Activated CD4-positive, CD25-positive, alpha-beta regulatory T cell (primary cell): ENCODE measurements at regions not wholly inside any gene's neighbourhood (a gene's known extent, or its start where the extent isn't known, plus 50 kb on each side); places are given as distances from the start of the nearest gene placed in this dataset.

Source experiments
- DNase-seq, 4 experiments: peaks; one replicate each; lab custom pipeline; 2025; lab: John Stamatoyannopoulos, UW

DNA sequence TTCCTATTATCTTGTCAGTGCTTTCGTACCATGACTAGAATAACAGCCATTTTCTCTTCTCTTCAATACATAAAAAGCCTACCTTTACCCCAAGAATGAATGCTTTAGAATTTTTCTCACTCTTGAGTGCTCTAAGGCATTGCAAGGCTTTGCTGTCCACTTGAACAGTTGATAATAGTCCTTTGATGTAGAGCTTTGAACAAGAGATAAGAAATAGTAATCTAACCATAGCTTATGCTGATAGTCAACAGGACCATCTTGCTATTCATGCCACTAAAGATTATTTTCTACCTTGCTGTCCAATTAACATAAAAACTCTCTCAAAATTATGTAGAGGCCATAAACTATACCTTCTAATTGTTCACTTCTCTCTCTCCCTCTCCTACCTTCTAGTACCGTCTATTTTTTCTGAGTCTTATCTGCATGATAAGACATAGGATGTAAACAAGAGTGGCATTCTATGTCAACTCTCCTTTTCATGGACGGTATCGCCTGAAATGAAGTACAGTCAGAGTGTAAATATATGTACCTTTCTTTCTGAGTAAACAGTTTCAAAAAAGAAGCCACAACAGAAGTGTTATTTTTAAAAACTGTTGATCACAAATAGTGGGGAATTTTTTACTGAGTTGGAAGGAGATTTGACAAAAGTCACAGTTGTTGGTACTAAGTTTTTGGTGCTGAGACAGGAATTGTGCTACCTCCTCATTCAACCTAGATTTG is 297.9 kb downstream of the NDFIP2 start:
- no peak for DNase-seq

DNA sequence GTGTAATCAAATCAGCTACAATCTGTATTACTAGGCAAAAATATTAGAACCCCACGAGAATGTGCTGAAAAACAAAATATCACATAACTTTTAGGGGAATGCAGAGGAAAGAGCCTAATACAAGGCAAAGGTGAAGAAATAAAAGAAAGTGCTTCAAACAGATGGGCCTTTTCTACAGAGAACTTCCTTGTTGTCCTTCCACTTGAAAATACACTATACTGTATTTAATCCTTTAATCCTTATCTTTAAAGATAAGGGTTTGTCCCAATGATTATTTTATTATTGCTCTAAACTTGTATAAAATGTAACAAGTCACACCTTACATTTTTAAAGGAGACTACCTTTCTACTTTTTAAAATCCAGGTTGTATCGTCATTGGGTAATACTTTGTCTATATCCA is 296.5 kb downstream of the NDFIP2 start:
- no peak for DNase-seq

DNA sequence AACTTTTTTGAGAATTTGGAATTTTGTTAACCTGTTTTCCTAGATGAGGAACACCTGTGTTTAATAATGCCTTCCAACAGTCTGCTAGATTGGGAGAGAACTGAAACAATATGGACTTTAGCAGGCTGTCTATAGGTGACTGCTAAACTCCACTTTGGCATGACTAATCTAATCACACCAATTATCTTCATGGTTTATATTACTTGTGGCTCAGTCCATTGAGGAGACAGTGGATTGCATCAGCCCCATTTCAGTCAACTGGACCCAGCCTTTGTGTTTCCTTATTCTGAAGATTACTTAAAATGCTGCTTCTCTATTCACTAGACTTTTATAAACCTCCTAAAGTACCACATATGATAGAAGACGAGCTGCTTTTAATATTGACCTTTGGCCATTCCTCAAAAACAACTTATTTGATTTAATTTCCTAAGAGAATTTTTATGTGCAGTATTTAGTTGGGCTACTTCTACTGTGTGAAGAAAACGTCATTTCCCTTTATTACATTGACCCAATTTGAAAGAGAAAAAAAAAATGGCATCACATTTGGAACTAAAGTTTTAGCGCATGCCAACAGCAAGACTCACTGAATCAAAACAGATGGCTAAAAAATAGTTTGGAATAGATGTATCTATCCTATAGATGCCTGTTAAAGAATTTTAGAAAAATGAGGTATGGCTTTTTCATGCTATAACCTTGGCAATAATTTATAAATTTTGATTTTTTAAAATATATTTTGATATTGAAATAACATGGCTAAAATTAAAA is 295.8 kb downstream of the NDFIP2 start:
- no peak for DNase-seq

DNA sequence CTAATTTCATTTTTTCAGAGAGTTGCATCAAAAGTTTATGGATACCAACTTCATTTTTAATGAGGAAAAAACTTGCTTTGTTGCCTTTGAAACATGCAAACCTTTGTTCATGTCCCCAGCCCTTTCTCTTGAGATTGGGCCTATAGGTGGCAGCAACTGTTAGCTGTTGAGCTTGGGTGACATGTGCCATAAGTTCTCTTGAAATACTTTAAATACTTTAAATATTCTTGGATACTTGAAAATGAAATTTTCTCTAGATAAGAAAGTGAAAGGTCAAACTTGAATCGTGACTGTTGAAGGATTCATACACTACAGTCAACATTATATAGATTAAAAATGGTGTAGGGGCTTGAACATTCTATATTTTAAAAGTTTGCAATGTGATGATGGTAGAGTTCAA is 294.9 kb downstream of the NDFIP2 start:
- no peak for DNase-seq

DNA sequence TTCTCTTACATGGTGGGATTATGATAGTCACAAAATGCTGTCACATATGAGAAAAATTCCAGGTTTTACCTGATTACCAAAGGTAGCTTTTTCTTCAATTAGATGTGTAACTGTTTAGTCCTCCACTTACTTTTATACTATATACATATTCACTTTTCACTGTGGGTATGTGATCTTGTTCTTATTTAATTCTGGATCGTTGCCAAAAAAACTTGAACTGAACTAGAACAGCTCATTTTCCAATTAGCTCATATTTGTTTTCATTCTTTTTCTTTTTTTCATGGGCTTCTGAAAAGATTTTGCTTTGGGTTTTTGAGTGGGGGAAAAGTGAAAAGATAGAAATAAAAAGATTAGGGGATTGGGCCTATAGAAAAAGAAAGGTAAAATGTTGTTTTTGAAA is 291.9 kb downstream of the NDFIP2 start:
- no peak for DNase-seq

DNA sequence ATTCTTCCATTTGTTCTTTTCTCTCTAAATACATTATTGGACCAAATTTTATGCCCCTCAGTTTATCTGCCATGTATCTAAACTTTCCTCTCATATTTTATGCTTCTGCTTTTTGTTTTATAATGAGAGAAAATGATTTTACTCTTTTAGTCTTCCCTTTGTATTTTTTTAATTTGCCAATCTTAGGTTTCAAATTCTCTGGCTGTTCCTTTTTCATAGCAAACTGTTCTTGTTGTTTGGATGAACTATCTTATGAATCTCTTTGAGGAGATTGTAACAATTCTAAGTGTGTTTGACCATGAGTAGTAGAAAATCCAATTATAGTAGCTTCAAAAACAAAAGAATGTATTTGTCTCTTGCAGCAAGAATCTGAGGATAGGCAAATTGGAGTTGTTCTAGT is 290.5 kb downstream of the NDFIP2 start:
- DNase-seq = no peak

DNA sequence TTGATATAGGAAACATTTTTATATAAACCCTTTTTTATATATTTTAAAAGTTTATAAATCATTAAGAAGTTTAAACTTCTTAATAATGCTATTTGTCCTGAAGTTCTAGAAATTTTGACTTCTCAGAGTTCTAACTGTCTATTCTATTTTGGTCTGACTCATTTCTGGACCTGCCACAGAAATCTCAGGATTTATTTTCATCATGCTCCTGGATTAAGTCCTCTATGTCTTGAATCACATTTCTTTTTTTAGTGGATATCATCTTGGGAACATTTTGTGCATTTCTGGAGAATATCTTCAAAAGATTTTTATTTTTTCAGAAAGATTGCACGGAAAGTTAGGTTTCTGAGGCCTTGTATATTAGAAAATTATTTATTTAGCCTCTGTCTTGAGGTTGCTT is 289.1 kb downstream of the NDFIP2 start:
- DNase-seq = no peak

DNA sequence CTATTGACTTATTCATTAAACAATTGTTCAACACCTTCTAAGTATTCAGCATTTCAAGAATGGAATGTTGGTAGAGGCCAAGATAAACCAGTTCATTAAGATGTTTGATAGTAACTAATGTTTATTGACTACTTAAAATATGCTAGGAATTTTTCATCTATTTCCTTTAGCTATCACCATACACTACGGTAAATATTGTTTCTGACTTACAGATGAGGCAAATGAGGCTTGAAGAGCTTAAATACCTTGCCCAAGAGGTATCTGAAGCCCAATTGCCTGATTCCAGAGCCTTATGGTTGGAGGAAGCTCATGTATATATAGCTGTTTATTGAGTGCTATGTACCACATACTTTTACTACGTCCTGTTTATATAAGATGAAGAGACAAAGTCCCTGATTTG is 286.2 kb downstream of the NDFIP2 start:
- DNase-seq = no peak

DNA sequence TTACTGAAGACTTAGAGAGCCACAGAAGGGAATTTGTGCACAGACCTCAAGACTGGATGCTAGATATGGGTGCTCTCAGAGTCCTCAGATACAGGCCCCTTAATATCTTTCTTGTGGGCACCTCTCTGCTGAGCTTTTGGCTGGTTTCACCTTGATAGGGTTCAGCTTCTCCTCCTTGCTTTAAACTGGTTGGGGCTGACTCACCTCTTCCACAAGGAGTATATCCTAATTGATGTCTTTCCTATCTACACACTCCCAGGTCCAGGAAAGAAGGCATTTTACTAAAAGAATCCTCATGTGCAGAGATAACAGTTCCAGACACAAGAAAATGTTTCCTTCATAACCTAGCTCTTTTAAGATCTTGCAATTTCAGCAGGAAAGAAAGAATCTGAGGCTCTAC is 284.4 kb downstream of the NDFIP2 start:
- no peak for DNase-seq

DNA sequence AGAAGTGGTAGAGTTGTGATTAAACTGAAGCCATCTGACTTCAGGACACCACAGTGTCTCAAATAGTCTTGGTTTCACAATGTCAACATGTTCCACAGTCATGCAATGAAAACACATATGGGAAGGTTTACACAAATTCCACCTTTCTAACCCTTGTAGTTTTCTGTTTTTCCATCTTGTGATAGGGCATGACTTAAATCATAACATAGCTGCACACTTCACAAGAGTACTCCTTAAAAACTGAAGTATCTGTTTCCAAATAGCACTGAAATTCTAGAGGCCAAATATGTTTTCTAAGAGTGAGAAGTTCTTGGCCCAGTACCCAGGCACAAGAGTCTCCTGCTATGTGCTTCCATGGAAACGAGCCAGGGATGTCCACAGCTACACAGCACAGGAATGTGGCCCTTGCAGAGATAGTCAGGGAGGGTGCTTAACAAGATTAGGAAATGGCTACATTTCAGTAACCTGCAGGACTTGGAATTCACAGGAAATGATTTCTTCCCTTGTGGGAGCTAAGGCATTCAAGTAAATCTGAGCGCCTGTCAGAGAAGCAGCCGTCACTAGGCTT is 269.1 kb downstream of the NDFIP2 start:
- DNase-seq = no peak

DNA sequence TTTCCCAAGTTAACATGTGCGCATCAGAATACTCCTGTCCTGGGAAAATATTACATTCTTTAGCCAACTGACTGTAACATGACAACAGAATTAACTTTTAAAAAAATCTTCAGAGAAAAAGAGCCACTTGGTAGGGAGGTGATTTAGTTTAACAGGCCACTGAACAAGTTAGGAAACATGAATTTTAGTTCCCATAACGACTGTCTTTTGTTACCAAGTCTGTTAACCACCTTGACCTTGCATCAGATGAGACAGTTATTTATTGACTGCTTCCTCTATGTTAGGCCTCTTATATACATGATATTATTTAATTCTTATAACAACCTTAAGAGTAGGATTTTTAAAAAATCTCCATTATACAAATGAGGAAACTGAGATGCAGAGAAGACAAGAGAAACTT is 268.6 kb downstream of the NDFIP2 start:
- DNase-seq = no peak

DNA sequence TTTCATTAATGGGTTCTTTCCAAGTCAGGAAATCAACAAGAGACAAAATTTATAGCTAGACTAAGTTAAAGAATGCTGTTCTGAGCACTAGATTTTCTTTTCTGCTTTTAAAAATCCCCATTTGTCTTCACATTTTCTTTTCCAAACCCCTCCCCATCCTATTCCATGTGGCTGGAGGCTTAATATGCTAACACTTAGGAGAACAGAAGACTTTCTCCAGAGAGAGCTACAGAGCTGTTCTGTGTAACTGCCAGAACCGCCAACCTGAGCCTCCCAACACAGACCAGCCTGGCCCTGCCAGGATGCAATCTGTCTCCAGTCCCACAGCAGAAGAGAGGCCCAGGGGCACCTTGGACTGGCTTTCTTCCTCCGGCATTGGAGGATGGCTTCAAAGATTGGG is 264.1 kb downstream of the NDFIP2 start:
- DNase-seq = no peak

DNA sequence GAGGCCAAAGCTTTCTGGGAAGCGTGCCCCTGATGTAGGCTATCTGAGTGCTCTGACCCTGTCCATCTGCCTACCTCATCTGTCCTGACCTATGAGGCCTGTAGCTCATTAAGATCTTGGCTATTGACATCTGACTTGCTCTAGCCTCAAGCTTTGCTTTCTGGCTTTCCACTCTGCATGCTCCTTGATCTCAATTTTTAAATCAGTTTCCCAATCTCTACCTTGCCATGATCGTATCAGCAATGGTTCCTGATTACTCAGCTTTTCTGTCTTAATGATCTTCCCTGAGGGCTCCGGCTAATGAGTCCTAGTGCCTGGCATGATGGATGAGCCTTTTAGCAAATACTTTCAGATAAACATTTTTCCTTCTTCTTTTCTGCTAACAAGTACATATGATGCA is 262.0 kb downstream of the NDFIP2 start:
- no peak for DNase-seq

DNA sequence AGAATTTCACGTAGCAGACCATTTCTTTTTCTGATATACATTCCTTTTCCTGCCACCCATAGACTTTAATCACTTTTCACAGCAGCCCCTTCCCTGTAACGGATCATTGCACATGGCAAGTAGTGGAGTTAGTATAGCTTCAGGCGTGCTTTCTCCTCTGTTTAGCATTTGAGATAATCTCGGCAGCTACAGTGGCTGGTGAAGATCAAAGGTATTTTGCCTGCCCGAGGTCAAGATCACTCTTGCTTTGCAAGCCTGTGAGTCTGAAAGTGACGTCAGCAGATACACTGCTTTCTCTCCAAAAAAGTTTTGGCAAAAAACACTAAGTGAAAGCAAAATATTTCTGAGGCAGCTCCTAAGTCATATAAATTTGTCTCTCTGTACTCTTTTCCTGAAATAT is 260.0 kb downstream of the NDFIP2 start:
- no peak for DNase-seq

DNA sequence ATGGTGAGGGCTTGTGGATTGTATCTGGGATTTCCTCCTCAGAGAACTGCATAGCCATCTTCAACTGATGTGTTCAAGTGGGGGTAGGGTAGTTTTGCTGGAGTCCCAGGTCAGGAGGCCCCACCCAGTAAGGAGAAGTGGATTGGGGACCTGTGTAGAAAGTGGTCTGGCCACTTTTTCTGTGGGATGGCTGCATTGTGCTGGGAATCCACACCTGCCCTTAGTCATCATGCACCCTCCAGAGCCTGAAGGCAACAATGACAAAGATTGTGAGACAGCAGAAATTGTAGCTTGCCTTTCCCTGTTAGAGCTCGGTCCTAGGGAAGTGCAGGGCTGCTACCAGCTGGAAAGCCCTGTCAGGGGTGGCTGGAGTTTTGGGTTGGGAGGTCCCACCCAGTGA is 255.4 kb downstream of the NDFIP2 start:
- DNase-seq = no peak

DNA sequence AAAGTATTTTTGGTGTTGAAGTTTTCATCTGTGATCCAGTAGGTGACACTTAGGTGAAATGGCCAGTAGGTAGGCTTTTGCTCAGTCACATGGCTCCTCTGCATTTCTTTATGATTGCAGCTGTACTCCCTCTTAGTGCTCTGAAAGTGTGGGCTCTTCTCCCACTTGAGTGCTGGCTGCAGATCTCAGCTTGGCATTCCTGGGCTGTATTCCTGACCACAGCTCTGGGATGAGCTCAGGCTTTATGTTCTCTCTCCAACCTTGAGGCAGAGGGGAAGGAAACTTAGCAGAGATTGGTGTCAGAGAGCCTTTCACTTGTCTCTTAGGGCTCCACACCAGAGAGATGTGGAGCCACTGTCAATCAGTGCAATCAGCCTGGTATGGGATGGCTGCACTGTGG is 254.3 kb downstream of the NDFIP2 start:
- DNase-seq = no peak

DNA sequence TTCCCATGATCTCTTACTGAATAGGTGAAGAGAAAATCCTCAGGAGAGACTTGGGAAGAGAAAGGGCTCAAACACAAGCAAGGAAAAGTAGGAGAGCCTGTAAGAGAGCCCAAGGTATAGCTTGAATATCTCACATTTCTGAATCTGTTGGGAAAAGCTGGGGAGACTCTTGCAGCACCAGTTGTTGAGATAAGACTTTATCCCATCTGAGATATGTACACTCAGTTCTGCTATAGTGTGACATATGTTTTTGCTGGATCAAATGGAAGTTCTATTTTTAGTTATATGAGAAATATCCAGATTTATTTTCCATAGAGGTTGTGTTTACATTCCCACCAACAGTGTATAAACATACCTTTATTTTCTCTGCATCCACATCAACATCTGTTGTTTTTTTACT is 246.1 kb downstream of the NDFIP2 start:
- no peak for DNase-seq

DNA sequence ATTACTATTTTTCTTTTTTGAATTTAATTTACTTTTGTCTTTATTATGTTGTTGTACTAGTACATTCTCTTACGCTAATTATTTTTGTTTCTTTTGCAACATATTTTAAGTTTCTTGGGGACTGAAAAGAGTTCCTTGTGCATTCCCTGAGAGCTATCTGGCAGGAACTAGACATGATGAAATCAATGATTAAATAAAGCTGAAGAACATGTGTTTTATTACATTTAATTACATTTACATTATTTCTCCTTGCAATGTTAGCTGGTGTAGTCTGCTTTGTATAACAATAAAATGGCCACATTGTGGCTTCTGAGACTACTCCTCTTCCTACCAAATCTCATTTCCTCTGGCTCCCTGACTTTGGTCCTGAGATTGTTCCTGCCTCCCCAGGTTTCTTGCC is 244.9 kb downstream of the NDFIP2 start:
- DNase-seq = no peak

DNA sequence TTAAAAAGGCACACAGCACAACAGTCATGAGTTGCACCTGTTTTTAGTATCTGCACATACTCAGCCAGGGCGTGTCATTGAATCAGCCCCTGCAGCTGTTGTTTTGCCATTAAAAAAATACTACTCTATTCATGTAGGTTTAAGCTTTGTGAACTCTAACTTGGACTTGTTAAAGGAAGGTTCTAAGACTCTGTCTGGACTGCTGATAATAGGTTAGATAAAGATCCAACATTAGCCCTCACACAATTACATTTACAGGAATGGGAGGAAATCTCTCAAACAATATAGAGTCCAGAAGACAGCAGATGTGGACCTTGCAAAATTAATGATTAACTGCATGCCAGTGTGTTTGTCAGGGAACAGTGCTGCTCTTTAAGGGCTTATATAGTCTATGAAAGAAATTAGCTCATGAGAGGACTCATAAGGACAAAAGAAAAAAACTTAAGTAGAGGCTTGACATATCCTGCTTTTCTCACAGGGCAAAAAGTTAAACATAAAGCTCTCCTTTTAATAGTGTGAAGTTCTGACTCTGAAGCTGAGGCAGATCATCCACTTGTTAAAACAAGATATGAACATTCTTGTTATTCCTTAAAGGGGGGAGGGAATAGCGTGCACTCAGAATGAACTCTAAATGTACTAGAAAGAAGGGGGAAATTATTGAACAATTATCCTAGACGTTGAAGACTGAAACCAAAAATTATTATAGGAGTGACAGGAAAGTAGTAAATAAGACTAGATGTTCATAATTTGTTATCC is 243.6 kb downstream of the NDFIP2 start:
- DNase-seq = no peak

DNA sequence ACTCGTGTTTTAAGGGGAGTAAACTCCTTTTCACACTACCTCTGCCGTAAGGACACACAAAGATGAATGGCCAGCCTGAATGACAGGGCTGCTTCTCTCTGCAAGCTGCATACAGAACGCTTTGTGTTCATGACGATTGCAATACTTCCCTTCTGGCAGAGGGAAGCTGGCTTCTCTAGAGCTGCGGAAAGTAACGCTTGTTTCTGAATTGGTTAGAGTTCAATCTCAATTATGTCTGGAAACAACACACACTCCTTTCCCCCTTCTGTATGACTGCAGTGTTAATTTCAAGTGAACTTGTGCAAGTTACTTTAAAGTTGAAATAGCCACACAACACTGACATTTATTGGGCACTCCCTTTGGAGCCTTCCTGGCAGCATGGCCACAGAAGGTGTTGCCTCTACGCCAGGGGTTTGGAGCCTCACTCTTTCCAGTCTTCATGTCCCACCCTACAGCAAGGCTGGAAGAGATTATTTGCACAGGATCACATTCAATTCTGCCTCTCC is 242.6 kb downstream of the NDFIP2 start:
- DNase-seq = no peak

DNA sequence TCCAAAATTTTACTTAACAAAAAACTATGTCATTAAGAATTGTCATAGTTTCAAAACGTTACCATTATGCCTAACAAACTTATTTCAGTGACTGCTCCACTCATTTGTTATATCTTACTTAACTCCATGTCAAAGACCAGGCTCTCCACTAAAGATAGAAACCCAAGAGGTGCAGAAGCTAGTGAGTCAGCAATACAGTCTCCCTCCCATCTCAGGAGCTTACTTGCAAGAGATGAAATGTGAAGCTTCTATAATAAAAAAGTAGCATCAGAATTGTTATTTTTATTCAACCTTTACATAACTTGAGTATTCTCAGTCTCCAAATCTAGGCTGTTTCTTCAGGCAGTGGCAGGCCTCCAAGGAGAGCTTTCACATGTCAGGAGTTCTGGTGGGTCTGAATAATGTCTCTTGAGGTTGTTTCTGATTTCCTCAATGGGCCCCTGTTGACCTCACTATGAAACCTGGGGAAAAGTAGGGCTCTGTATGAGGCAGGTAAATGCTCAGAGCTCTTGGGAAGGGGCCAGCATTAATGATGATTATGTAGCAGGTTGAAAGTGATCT is 242.0 kb downstream of the NDFIP2 start:
- DNase-seq = no peak

DNA sequence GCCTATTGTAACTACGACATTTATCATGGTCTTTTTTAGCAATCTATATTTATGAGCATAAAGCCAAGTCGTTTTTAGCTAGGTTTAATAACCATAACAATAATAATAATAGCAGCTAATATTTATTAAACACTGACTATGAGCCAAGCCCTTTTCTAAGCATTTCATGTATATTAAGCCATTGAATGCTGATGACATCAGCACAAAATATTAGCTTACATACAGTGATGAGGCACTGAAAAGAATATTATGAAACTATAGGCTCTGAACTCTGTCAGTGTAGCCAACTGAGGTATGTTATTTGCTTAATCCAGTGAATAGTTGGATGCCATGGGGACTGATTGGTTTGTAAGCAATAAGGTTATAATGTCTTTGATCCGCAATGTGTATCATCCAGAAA is 235.2 kb downstream of the NDFIP2 start:
- DNase-seq = no peak
